ENCODE measurements at regions not wholly inside any gene's neighbourhood (a gene's known extent, or its start where the extent isn't known, plus 50 kb on each side); places are given as distances from the start of the nearest gene placed in this dataset.

- FAIRE-seq (no peak), ATAC-seq (no peak), DNase-seq (ENCODE audit: extremely low read depth in 1 of 4, low spot score in 3 of 4) (no peak)
- intact Hi-C loops (cut with micrococcal nuclease) (no loop called here), in situ Hi-C loops (cut with MboI) (no loop called here)
- no peak overlapping the region for H2AFZ ChIP-seq (ENCODE audit: low read depth, low read length)
- H3K9me3 ChIP-seq (replicated peaks; ENCODE audit: control insufficient read depth, insufficient read depth, low read depth, low read length), result no peaks in the 10 kb centered on the region
- no peaks in the 10 kb centered on the region for H3K4me1 ChIP-seq (replicated peaks in 1 of 2; ENCODE audit: control insufficient read depth in 2 of 2, insufficient read depth in 2 of 2, low read length in 2 of 2)
- POLR2A ChIA-PET, result no interaction called here
- 4% methylated on average over 3 of the region's 3 CpGs for WGBS (ENCODE audit: insufficient coverage, low coverage, missing lambda C conversion rate)
- H3K4me2 ChIP-seq (ENCODE audit: insufficient read depth, low read length), result no peak overlapping the region
- H3K4me3 ChIP-seq, result no peak overlapping the region
- no peaks in the 10 kb centered on the region for H3K79me2 ChIP-seq (ENCODE audit: control insufficient read depth, insufficient read depth, low read length)
- no peaks in the 10 kb centered on the region for H3K36me3 ChIP-seq (ENCODE audit: control insufficient read depth, insufficient read depth, low read length)
- no peak overlapping the region for H3K9ac ChIP-seq (ENCODE audit: insufficient read depth in 1 of 2, low read depth in 2 of 2, low read length in 2 of 2)
- no peaks in the 10 kb centered on the region for H4K20me1 ChIP-seq (replicated peaks; ENCODE audit: control insufficient read depth, insufficient read depth, low read length)
- no peaks in the 10 kb centered on the region for H3K27me3 ChIP-seq (ENCODE audit: control insufficient read depth in 2 of 2, insufficient read depth in 2 of 2, low read length in 2 of 2)
- CTCF ChIA-PET (ENCODE audit: low intra/inter-chr PET ratio), result no interaction called here
- no peaks in the 10 kb centered on the region for H3K9me1 ChIP-seq (ENCODE audit: control insufficient read depth, insufficient read depth, low read length)
- no TSS peak for BruUV-seq (replicated peaks)
- H3K27ac ChIP-seq (ENCODE audit: extremely low read depth, low read depth, low read length), result no peak overlapping the region
- TF ChIP-seq YBX1 (IDR thresholded peaks at IDR 0.05) (no peak), ZNF740 (CRISPR knock-in tag; IDR thresholded peaks at IDR 0.05) (no peak), ZNF740 (tag; IDR thresholded peaks at IDR 0.05) (no peak), XRCC5 (IDR thresholded peaks at IDR 0.05; ENCODE audit: low read depth, low read length) (no peak), SNRNP70 (optimal IDR thresholded peaks at IDR 0.05; ENCODE audit: low read depth, low read length) (no peak), ZNF639 (CRISPR knock-in tag; conservative IDR thresholded peaks at IDR 0.05 in 1 of 2, IDR thresholded peaks at IDR 0.05 in 1 of 2) (no peak), ZBTB12 (CRISPR knock-in tag; IDR thresholded peaks at IDR 0.05) (no peak), CHD7 (IDR thresholded peaks at IDR 0.05; ENCODE audit: low read depth, low read length) (no peak)
These were observed 201.0 kb upstream of the VLDLR start for GRCh38 chr9:2420543-2420942.
